NCI-H82 treated with DMSO at 0.1 percent for 48 hours (cell line): ENCODE measurements at regions not wholly inside any gene's neighbourhood (a gene's known extent, or its start where the extent isn't known, plus 50 kb on each side); places are given as distances from the start of the nearest gene placed in this dataset.

ENCODE experiments used
- DNase-seq: peaks from one replicate; lab custom pipeline; 2025; ENCODE audit not compliant: unreplicated experiment; lab: John Stamatoyannopoulos, UW

- DNase-seq = no peak
Observed at GRCh38 chr20:21577551-21577950, 63.7 kb upstream of the NKX2-2 start.

DNA sequence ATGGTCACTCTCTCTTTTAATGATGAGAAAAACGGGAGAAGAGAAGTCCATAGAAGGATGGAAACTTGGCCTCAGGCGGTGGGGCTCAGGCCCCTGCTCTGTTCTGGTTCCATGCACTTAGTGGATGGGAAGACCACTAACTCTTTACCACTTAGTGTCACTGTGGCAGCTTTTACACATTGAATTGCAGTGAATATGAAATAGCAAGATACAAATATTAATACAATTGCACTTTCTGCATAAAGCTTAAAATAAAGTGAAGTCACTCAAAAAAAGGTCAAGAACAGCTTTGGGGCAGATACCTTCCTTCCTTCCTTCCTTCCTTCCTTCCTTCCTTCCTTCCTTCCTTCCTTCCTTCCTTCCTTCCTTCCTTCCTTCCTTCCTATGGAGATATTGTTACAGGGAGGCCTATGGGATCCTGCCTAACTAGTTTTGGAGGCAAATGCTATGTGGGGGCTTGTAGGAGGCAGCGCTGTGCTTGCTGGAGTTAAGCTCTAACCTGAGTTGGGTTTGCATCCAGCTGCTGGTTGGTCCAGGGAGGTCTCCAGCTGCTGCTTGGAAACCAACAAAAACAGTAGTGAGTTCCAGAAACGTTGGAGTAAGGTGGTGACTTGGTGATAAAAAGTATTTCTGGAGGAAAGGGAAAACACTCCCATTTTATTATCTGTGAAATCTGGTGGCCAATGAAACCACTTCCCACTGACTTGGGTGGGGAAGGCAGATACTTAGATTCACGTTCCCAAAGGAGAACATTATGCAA lies 62.3 kb upstream of the NKX2-2 start:
- no peak for DNase-seq

DNA sequence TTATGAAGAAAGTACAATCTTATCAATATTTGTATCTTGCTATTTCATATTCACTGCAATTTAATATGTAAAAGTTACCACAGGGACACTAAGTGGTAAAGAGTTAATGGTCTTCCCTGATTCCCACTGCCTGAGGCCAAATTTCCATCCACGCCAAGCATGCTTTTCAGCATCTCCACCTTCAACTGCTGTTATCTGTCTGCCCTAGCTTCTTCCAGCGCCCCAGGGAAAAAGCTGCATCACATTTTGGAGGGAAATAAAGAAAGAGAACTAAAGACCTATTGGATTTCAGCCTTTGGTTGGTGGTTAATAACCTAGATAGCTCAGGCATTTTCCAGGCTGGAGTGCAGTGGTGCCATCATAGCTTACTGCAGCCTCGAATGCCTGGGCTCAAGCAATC lies 61.3 kb upstream of the NKX2-2 start:
- DNase-seq = no peak

DNA sequence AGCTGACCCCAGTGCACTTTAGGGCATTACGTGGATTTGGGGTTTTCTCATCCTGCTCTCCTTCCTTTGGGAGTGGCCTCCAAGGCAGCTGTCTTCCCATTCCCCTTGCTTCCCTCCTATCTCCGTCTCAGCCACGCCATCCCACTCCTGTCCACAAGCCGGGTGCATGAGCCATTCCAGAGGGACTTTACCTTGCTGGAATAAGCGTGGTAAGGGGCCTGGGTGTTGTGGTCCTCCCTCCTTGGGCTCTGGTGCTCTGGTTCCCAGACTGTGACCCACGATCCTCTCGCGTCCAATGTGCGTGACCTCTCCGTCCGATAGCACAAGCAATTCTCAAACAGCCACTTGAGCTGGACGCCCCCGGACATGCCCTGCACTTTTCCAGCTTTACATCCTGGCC lies 60.6 kb upstream of the NKX2-2 start:
- no peak for DNase-seq

- no peak for DNase-seq
Observed at GRCh38 chr20:21573259-21573658, 59.4 kb upstream of the NKX2-2 start.

- DNase-seq = no peak
Observed at GRCh38 chr20:21571841-21572690, 58.2 kb upstream of the NKX2-2 start.

- DNase-seq = no peak
Observed at GRCh38 chr20:21570285-21570992, 56.6 kb upstream of the NKX2-2 start.

DNA sequence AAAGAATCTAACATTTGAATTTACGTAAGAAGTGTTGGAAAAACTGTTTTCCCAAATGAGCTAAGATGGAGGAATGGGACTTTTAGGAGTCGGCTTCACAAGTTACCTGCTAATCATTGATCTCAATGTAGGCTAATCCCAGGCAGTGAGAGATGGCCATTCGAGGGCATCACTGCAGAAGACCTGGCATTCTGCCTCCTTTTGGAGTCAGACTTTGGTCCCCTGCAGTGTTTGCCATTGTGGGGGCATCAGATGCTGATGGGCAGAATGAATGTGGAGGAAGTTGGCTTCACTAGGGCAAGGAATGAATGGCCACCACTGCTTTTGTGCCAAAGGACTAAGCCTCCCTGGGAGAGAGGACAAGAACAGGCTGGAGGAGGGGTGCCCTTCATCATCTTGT lies 55.7 kb upstream of the NKX2-2 start:
- no peak for DNase-seq

DNA sequence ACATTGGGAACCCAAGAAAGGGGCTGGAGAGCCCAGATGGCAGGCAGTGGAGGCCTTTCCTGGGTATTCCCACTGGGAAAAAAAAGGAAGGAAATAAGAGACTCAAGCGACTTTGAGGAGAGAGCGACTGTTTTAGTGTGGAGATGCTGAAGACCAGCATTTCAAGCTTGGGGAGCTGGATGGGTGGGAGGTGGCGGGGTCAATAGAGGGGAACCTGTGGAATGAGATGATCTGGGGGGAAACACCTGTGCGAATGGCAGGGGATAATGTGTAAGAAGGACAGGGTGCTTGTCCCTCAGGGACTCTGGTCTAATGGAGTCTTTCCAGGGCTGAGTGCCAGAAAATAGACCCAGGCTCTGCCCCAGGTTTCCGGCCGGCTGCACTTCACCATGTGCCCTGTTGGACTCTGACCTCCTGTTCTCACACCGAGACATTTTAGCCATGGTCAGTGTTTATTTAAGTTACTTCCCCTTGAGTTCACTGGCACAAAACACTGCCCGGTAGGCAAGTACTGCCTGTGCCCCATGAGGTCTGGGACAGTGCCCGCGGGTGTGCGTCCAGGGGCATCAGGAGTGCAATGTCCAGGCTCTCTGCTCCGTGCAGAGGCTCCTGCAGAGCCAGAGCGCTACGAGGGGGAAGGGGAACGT lies 50.4 kb upstream of the NKX2-2 start:
- no peak for DNase-seq
